Gastrocnemius medialis (tissue), 4 donors: ENCODE measurements at regions not wholly inside any gene's neighbourhood (a gene's known extent, or its start where the extent isn't known, plus 50 kb on each side); places are given as distances from the start of the nearest gene placed in this dataset.

Experiments
- ATAC-seq, 2 donors: fragments of 150-250 bp; one replicate each; pipeline ENCODE4 v1.9.1; 2016
- DNase-seq, 2 donors: peaks; one replicate each; pipeline ENCODE4 v3.0.0-alpha.2; 2019
- H3K27ac ChIP-seq, 4 donors: fragments of 200-600 bp; sonication (generic); 1 replicate in 1 of 4; 2 replicates in 3 of 4; pipeline ENCODE4 v1.5.1; 2016 to 2018; ENCODE audit warnings: mild to moderate bottlenecking in 2 of 4, moderate library complexity in 1 of 4
- H3K27me3 ChIP-seq, 3 donors: fragments of 200-600 bp; sonication (generic) in 2 of 3; 1 replicate in 1 of 3; 2 replicates in 2 of 3; pipeline versions ENCODE4 v1.5.1 to v1.6.0; 2016 to 2019; ENCODE audit warnings: mild to moderate bottlenecking in 1 of 3, moderate library complexity in 1 of 3
- H3K36me3 ChIP-seq, 2 donors: fragments of 200-600 bp; sonication (generic) in 1 of 2; one replicate each; pipeline ENCODE4 v1.5.1; 2017 to 2018
- H3K4me1 ChIP-seq, 2 donors: fragments of 200-600 bp; sonication (generic) in 1 of 2; one replicate each; pipeline ENCODE4 v1.5.1; 2016 to 2017; ENCODE audit warnings: mild to moderate bottlenecking in 2 of 2
- H3K4me3 ChIP-seq, 4 donors: fragments of 200-600 bp; sonication (generic) in 3 of 4; 1 replicate in 1 of 4; 2 replicates in 3 of 4; pipeline ENCODE4 v1.5.1; 2016 to 2019; ENCODE audit warnings: mild to moderate bottlenecking in 2 of 4
- H3K9me3 ChIP-seq, 3 donors: fragments of 200-600 bp; sonication (generic) in 2 of 3; 1 replicate in 1 of 3; 2 replicates in 2 of 3; pipeline ENCODE4 v1.5.1; 2016 to 2019
- CTCF ChIP-seq, 5 experiments: fragments of 450-650 bp in 3 of 5; fragments of 200-600 bp in 2 of 5; sonication (generic) in 2 of 5; IDR thresholded peaks in 4 of 5; conservative IDR thresholded peaks in 1 of 5; 1 replicate in 4 of 5; 2 replicates in 1 of 5; pipeline ENCODE4 v1.5.1; 2016 to 2019; ENCODE audit warnings: antibody characterized with exemption in 5 of 5, mild to moderate bottlenecking in 3 of 5, moderate library complexity in 3 of 5
- POLR2A ChIP-seq, 2 donors: fragments of 450-650 bp; IDR thresholded peaks; one replicate each; pipeline ENCODE4 v1.6.1; 2017; ENCODE audit warnings: antibody characterized with exemption in 2 of 2, mild to moderate bottlenecking in 2 of 2, moderate library complexity in 2 of 2
- in situ Hi-C, 4 donors: fragments of 200-750 bp; cut with MboI; loops; one replicate each; pipeline versions ENCODE4 v1.15.0 to v1.8.0; 2017; ENCODE audit warnings: low sequenced_read_pairs in 4 of 4
- intact Hi-C: fragments of 100-400 bp; cut with DNase I; formaldehyde crosslinking; loops from one replicate; pipeline ENCODE4 v1.15.1; 2023; ENCODE audit warnings: low total_unique reads

DNA sequence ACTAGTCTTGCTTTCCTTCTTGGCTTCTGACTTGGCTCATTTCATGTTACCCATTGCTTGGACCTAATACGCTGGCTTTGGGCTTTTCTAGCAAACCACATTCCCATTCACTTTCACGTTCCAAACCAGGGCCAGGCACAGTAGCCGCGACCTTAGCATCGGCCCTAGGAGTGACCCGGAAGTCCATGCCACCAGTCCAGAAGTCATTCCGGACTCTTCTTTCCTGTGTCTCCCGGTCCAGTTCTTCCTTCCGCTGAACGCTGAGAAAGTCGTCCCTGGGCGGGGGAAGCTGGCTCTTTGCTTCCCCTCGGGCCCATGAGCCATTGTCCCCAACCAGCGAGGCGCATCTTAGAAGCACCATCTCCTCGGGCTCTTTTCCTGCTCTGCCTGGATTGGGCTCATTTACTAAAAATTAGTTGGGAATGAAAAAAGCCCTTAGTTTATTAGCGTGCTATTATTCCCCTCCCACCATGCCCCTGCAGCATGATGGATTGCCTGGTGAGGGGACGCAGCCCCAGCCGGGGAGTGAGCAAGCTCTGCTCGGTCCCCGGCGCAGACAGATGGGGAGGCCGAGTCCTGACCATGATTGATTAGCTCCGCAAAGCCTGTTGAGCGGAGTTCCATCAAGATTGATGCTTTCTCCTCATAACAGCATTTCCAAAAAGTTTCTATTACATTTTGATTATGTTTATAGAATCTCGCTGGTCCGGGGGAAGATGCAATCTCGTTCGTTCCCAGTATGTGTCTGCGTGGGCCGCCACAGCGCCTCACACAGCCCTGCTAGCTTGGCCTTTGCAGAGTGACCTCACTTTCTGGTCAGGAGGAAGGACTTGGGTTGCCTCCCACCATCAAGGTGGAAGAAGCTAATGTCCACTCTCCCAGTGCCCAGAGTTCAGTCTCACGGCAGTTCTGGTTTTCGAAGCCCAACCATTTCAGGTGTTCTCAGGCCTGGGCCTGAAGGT, 115.1 kb upstream of the TOP1 start:
- H3K4me1 ChIP-seq, result no peaks in the 10 kb centered on the region
- no peak overlapping the region for H3K27ac ChIP-seq
- no peak overlapping the region for H3K4me3 ChIP-seq
- H3K27me3 ChIP-seq, result no peaks in the 10 kb centered on the region
- no peak for ATAC-seq
- in situ Hi-C loops (no loop called here), intact Hi-C loops (no loop called here)
- H3K36me3 ChIP-seq, result no peaks in the 10 kb centered on the region
- TF ChIP-seq CTCF (IDR thresholded peaks at IDR 0.05 in 4 of 5, conservative IDR thresholded peaks at IDR 0.05 in 1 of 5), result no peak
- no peak for TF ChIP-seq POLR2A (IDR thresholded peaks at IDR 0.05)
- no peak for DNase-seq
- no peaks in the 10 kb centered on the region for H3K9me3 ChIP-seq

GRCh38 chr20:40915756-40916155, 112.9 kb upstream of the TOP1 start:
- no peaks in the 10 kb centered on the region for H3K36me3 ChIP-seq
- no peaks in the 10 kb centered on the region for H3K4me1 ChIP-seq
- intact Hi-C loops (no loop called here), in situ Hi-C loops (no loop called here)
- no peak overlapping the region for H3K27ac ChIP-seq
- H3K27me3 ChIP-seq, result no peaks in the 10 kb centered on the region
- no peak overlapping the region for H3K4me3 ChIP-seq
- no peak for TF ChIP-seq POLR2A (IDR thresholded peaks at IDR 0.05)
- TF ChIP-seq CTCF (IDR thresholded peaks at IDR 0.05 in 4 of 5, conservative IDR thresholded peaks at IDR 0.05 in 1 of 5), result no peak
- no peaks in the 10 kb centered on the region for H3K9me3 ChIP-seq
- no peak for ATAC-seq
- no peak for DNase-seq

DNA sequence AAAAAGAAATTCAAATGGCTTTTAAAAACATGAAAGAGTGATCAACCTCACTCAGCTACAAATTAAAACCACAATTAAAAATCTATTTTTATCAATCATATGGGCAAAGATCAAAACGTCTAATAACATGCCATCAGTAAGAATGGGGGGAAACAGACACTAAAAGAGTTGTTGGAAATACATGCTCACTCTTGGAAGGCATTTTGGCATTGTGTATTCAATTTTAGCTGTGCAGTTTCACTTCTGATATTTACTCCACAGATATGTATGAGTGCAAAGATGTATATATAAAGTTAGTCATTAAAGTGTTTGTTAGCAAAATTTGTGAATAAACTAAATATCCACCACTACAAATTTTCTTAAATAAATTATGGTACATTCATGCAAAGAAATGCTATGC, 112.3 kb upstream of the TOP1 start:
- in situ Hi-C loops (no loop called here), intact Hi-C loops (no loop called here)
- Histone ChIP-seq H3K4me1 (no peaks in the 10 kb centered on the region), H3K9me3 (no peaks in the 10 kb centered on the region), H3K4me3 (no peak overlapping the region), H3K27me3 (no peaks in the 10 kb centered on the region), H3K27ac (no peak overlapping the region), H3K36me3 (no peaks in the 10 kb centered on the region)
- TF ChIP-seq CTCF (IDR thresholded peaks at IDR 0.05 in 4 of 5, conservative IDR thresholded peaks at IDR 0.05 in 1 of 5), result no peak
- TF ChIP-seq POLR2A (IDR thresholded peaks at IDR 0.05), result no peak
- DNase-seq, result no peak
- ATAC-seq, result no peak

DNA sequence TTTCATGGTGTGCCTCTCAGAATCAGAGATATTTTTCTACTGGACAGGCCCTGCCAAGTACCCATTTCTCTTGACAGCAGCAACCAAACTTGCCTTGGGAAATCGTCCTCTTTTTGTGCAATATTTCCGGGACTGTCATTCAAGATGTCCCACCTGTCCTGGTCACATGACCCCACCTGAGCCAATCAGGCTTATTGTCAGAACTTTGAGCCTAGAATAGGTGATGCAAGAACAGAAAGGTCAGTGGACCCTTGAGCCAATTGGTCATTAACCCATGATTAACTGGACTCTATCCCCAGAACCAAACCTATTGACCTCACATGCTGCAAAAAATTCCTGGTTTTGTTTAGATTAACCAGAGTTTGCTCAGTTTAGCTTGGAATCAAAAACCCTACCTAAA, 108.3 kb upstream of the TOP1 start:
- TF ChIP-seq POLR2A (IDR thresholded peaks at IDR 0.05), result no peak
- TF ChIP-seq CTCF (IDR thresholded peaks at IDR 0.05 in 4 of 5, conservative IDR thresholded peaks at IDR 0.05 in 1 of 5), result no peak
- Histone ChIP-seq H3K4me1 (no peaks in the 10 kb centered on the region), H3K9me3 (no peaks in the 10 kb centered on the region), H3K27me3 (no peaks in the 10 kb centered on the region), H3K4me3 (no peak overlapping the region), H3K36me3 (no peaks in the 10 kb centered on the region), H3K27ac (no peak overlapping the region)
- DNase-seq (no peak), ATAC-seq (no peak)
- intact Hi-C loops (no loop called here), in situ Hi-C loops (no loop called here)
